CD4-positive, alpha-beta T cell treated with Interleukin-21 for 1 hour (primary cell): ENCODE measurements at regions not wholly inside any gene's neighbourhood (a gene's known extent, or its start where the extent isn't known, plus 50 kb on each side); places are given as distances from the start of the nearest gene placed in this dataset.

ENCODE experiments used
- DNase-seq: peaks from one replicate; pipeline ENCODE4 v3.0.0-alpha.2; 2020

DNA sequence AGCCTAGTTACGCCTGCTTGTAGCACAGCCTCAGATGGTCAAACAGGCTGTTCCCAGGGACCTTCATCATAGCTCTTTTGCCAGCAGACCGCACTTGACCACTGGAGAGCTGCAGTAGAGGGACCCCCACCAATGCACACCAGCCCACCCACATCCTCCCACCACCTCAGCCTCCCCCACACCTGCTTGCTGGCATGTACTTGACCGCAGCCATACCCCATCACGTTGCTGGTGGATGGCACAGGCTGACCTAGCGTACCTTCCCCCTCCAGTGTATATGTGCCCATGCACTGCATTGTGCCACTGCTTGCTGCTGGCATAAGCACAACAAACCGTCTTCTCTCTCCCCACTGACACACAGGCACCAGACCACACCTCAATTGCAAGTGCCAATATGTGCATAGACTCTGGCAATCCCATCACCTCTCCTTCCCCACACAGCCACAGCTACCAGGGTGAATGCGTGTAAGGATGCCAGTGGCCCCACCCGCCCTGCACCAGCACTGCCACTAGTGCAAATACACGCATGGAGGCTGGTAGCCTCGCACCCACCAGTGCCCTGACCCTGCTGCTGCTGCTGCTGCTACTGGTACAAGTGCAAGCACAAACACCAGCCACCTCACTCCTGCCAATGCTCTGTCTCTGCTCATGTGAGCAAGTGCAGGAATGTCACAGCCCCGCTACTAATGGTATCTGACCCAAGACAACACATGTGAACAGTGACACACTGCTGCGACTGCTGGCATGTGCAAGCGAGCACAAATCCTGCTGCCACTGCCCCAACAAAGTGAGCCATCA, 1377.6 kb downstream of the CDH11 start:
- no peak for DNase-seq

DNA sequence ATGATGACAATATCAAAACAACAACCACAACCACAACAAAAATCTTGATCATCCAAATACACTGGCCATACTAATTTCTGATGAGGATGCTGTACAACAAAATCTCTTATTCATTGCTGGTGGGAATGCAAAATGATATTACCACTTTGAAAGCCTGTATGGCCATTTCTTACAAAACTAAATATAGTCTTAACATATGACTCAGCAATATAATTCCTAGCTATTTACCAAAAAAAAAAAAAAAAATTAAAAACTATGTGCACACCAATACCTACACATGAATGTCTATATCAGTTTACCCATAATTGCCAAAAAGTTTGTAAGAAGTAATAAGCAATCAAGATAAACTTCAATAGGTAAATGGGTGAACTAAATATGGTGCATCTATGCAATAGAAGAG, 1379.7 kb downstream of the CDH11 start:
- no peak for DNase-seq

DNA sequence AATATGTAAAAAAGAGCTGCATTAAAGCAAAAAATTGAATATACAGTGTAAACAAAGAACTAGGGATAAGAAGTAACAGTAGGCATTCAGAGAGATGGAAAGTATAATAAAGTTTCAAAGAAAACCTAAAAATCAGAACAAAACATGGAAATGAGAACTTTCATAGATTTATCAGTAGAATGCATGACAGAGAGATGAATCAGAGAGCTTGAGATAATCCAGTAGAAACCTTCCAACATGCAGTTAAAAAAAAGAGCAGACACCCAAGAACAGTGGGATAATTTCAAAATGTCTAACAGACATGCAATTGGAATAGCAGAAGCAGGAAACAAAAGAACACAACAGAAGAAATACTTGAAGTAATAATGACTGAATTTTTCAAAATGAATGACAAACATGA, 1384.2 kb downstream of the CDH11 start:
- no peak for DNase-seq

DNA sequence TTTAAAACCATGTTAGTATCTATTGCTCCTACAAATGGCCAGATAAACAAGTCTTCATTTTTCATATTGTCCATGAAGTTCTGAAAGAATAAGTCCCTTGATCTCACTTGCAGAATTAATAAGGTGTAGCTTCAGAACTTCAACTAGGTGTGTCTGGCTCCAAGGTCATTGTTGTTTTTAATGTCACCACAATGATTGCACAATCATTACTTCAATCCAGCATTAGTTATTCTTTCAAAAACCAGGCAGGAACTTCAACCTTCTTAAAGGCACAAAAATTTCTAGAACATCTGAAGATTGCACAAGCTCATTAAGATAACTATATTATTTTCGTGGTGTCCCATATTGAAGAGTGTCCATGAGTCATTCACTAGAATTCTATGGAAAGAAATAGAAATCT, 1386.4 kb downstream of the CDH11 start:
- no peak for DNase-seq

DNA sequence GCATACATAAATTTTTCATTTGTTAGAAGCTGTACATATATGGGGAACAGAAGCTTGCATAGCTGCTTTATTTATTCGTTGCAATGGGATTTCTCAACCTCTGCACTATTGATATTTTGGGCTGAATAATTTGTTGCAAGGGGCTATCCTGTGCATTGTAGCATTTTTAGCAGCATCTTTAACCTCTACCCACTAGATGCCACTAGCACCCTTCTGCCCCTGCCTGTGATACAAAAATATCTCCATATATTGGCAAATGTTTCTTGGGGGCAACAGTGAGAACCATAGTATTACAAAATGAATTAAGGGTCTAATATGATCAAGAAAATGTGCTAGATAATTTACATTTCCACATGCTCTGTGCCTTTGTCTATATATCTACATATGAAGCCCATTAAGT, 1401.0 kb downstream of the CDH11 start:
- DNase-seq = no peak

DNA sequence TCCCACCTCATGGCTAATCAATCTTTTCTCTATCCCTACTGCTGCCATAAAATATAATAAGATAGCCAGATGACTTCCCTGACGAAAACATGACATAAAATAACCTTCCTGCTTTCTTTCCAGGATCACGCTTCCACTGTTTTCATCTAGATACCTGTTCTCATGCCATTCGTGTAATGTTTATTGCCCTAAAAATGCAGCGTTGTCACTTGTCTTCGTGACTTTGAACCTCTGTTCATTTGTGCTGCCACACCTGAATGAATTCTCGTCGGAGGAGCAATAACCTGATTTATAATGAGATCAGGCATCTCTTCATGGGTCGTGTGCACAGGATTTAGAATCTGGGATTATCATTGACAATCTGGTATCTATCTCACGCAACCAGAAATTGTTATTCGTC, 1401.9 kb downstream of the CDH11 start:
- DNase-seq = no peak

DNA sequence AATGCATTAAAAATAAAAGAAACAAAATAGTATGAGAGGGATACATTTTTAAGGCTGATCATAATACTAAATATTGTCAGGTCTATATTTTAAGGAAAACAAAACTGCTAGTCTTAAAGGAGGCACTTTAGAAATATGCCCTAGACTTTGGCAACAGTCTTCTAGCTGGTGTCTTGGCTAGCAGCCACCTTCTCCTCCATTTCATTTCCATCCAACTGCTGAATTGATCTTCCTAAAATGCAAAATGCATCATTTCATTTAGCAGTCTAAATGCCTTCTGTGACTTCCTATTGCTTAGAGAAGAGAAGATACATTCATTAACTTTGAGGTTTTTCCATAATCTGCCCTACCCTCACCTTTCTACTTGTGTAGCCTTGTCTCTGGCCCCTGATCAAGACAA, 1404.1 kb downstream of the CDH11 start:
- no peak for DNase-seq

DNA sequence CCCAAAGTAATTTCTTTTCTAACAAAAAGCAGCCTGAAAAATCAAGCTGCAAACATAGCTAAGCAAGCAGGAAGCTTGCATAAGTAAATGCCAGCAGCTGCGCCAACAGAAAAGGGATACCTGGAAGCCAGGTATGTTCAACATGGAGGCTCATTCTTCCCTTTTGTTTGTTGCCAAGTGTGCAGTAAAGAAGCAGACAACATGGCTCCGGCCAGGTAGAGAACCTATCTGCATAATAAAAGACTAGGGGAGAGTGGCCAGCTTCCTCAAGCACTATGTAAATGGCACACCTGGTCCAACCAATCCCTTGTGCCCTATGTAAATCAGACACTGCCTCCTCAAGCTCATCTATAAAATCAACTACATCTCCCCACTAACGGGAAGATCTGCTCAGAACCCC, 1407.0 kb downstream of the CDH11 start:
- no peak for DNase-seq

DNA sequence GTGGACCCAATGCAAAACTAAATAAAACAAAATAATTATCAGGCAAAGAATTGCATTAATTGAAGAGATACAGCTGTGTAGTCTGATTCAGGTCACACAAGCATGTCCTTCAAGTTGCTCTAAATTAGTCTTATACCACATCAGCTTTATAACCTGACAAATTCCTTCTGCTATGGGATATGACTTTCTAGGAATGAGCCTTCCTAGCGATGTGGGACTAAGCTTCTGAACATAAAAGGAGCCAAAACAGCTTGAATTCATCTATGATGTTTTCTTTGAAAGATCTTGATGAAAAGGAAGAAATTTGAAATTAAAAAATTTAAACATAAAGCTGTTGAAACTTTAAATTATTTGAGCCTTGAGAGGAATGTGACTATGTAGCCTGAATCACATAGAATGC, 1409.1 kb downstream of the CDH11 start:
- no peak for DNase-seq

DNA sequence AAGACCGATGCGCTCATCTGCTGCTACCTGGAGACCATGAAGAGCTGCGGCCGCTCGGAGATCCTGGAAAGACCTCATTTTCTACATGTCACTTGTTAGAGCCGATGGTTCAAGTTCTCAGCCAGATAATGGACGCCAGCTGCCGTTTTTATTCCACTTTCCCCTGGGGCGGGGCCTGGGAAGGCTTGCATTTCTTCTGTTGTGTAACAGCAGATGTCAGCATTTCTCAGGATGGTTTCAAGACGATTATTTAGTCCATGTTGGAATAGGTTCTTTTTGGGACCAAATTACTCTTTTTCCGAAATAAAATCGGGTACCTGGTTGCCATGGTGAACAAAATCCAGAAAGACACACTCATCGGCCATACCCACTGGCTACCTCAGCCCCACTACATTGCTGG, 1418.3 kb downstream of the CDH11 start:
- no peak for DNase-seq

DNA sequence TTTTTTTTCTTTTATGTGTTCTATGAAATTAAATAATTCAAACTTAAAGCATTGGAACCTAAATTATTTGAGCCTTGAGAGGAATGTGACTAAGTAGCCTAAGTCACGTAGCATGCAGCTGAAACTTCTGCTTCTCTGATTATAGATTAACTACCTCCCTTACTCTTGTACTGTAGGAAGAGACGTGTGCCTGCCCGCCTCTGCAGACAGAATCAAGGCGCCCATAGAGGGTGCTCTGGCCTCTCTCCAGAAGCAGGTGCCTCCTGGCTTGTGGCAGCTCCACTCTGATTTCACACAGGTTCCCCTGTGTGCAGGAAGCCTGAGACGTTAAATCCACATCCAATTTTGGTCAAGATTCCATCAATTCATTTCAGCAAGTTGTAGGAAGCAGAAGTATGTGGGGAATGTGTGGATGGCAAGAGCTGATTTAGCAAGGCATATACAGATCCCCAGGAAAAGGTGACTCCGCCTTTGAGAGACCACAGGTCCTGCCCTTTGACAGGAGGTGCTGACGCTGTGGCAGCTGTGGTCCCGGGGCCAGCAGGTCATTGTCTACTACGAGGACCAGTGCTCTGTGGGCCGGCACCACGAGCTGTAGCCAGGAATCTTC, 1418.8 kb downstream of the CDH11 start:
- DNase-seq = no peak

DNA sequence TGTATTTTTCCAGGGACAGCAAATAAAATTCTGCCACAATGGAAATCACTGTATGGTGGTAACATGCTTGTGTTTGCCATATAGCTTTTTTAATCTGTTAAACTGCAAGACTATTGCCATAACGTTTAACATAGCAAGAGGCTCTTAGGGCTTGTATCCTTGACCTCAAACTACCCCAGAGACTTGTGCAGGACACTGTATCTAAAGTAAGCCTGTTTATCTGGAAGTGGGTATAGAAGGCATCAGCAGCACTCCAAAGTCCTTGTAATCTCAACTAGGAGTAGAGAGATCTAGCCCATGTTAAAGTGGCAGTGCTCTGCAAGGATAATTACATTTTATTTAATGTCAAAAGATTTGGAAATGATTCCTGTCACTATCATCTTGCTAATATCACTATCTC, 1424.1 kb downstream of the CDH11 start:
- DNase-seq = no peak

DNA sequence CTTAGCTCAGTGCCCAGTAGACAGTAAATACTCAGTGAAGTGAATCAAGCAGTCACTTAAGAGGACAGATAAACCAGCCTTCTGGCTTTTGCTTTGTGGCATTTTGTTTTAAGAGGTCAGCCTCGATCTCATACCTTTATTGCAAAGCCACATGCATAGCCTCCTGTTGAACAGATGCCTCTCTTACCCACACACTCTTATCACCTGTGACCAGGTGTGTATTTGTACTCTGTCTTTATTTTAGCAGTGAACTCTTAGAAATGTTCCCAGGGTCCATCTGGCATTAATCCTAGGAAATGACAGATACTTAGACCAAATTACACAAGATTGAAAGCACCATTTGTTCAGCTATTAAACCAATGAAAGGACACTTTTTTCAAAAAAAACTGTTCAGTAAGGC, 1426.5 kb downstream of the CDH11 start:
- DNase-seq = no peak

DNA sequence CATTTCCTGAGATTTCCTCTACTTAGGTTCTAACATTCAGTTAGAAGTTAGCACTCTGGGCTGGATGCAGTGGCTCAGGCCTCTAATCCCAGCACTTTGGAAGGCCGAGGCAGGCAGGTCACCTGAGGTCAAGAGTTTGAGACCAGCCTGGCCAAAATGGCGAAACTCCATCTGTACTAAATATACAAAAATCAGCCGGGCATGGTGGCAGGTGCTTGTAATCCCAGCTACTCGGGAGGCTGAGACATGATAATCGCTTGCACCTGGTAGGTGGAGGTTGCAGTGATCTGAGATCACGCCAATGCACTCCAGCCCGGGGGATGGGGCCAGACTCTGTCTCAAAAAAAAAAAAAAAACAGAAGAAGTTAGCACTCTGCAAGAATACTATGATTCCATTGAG, 1430.9 kb downstream of the CDH11 start:
- DNase-seq = no peak

DNA sequence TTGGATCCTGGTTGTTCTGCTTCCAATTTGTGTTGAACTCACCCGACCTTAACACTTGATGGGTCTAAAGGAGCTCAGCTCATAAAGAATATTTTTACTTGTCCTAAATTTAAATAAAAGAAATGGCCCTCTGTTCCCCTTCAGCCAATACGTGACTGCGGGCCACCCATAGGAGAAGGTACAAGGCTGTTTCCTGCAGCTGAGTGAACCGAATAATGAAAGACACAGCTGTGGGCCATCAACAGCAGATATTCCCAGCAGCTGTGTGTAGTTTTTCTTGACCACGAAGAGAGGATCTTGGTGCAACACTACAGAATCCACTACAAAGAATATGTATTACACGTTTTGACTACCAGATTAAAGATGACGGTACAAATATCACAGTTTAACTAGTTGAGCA, 1431.6 kb downstream of the CDH11 start:
- DNase-seq = no peak

DNA sequence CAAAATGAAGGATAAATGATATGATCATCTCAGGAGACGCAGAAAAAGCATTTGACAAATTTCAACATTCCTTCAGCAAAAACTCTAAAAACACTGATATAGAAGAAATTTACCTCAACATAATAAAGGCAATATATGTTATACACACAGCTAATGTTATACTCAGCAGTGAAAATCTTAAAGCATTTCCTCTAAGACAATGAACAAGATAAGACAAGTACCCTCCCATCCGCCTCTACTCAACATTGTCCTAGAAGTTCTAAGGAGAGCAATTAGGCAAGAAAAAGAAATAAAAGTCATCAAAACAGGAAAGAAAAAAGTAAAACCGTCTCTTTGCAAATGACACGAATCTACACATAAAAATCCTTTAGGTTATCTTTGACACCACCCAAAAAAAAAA, 1432.8 kb downstream of the CDH11 start:
- no peak for DNase-seq

DNA sequence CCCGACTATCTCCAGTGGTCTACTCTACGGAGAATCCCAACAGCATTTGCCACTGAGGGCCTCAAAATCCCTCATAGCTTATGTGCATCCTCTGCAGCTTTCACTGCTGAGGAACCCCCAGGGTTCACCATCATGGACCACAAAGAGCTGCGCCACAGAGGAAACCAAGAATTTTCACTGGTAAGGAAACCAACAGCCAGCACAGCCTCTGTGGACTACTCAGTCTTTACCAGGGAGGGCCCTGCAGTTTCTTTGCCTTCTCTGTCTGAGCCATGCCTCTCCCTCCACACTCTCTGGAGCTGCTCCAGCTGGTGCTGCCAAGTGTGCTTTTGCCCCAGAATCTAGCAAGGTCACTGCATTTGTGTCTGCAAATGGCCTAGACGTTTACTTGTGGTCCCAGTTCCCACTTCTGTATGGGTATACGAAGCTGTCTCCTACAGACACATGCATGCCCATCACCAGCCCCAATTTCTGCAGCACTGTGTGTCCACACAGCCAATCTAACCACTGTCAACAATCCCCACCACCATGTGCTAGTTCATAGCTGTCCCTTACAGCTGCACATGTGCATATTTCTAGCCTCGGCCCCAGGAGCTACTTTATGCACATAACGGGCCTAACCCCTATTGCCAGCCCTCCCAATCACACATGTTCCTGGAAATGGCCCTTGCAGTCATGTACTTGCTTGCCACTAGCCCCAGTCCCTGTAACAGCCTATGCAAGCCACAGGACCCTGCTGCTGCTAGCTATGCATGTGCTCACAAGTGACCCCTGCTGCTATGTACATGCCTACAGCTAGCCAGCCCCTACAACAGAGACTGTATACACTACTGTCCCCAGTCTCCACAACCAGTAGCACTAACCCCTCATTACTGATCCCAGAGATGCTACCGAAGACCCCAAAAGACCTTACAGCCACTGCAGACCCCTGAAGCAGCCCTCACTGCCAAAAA, 1437.4 kb downstream of the CDH11 start:
- no peak for DNase-seq

DNA sequence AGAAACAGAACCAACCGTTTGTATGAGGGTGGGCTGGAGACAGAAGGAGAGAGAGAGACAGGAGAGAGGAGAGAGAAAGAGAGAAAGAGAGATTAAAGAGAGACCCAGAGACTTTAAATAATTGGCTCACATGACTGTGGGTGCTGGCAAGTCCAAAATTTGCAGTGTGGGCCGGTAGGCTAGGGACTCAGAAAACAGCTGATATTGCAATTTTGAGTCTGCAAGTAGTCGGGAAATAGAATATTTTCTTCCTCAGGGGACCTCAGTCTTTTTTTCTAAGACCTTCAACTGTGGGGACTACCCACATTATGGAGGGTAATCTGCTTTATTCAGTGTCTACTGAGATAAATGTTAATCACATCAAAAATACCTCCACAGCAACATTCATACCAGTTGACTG, 1439.0 kb downstream of the CDH11 start:
- DNase-seq = no peak

DNA sequence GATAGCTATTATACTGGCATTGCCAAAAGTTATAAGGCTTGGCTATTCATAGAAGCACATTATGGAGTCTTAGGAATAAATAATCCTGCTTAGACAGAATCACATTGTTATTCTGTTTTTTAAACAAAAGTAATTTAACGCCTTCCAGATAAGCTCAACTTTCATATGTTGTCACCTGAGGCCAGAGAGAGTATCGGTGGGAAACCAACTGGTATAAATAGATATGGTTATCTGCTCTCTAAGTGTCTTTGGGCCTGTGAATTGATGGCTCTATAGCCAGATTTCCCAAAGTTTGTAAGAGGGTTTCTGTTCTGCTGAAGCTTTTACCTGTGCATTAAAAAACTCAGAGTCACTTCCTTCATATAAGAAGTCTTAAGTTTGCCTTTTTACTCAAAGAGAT, 1449.4 kb downstream of the CDH11 start:
- DNase-seq = no peak

DNA sequence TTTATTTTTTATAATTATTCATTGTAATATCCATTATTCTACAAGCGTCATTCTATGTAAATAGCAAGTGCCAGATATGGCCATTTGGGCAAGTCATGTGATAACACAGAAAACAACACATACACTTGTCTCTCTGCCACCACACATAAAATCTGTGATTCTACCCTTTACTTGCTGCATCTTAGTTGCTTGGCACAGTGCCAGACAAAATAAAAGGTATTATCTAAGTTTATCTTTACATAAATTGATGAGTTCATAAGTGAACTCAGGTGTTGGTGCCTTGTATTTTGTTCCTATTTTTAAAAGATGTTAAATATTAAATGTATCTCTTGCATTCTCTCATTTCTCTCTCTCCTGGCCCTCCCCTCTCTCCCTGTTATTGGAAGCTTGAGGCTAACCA, 1458.7 kb downstream of the CDH11 start:
- no peak for DNase-seq

DNA sequence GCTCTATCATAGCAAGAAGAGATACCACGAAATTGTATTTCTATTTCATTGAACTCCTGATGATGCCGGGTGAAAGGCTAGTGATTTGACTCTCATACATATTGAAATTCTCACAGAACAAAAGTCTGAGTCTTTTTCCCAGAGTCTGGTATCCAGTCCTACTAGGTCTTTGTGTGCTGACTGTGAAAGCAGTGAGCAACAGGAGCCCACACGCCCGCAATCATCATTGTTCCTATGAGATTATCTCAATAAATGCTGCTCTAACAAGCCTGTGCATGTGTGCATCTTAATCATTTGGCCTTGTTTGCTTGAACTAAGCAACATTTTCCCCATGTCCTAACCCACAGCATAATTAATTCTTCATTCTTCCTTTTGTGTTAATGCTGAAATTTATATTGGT, 1466.0 kb downstream of the CDH11 start:
- DNase-seq = no peak

DNA sequence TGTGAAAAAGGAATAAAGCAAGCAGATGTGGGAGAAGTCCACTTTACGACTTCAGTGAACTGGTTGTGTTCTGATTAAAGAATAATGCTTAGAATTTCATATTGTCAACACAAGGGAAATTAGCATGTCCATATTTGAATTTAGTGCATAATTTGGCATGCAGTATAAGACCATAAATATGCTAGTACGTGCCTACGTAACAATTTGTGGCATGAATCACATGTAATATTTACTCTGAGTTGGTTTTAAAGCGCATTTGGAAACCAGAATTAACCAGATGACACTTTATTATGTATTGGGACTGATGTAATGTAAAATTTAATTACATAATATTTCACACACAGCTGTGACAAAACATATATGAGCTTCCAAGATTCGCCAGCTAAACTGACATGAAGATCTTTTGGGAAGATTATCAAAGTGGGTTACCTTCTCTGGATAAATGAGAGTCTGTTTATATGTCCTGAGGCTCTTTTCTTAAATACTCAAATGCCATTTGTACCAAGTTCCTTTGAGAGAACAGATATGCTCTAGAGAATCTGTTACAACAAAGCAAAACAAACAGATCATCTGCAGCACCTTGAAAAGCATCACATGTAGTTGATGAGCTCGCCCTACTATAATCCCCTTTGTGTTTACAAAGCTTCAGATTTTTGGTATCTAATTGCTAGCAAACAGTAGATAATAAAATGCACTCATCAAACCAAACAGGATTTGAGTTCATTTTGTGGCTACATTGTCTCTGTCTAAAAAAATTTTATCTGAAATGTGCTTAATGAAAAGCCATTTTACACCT, 1468.6 kb downstream of the CDH11 start:
- DNase-seq = no peak

DNA sequence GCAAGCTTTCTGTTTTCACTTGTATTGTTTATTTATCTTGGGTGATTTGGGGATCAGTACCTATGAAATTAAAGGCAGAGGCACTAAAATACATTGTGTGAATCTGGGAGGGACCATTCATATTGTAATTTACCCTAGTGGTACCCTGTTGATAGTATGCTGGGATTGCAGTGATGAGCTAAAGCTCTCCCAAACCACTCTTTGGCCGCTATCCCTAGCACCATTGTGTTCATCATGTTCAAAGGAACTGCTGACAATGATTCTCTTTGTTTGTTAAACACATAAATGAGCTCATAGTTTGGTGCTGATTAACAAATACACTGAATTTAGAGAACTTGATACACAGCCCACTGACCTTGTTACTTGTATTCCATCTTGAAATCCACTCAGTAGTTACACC, 1469.8 kb downstream of the CDH11 start:
- no peak for DNase-seq
